Karpas-422 (cell line): ENCODE measurements at regions not wholly inside any gene's neighbourhood (a gene's known extent, or its start where the extent isn't known, plus 50 kb on each side); places are given as distances from the start of the nearest gene placed in this dataset.

Experiments used
- DNase-seq: peaks from one replicate; pipeline ENCODE4 v3.0.0-alpha.2; 2015
- H2AFZ ChIP-seq: fragments of 200-600 bp; sonication (generic); 2 replicates; pipeline ENCODE4 v1.6.1; 2014; ENCODE audit warnings: antibody characterized with exemption, low read length, mixed read lengths
- H3K27ac ChIP-seq: fragments of 200-600 bp; sonication (generic); 2 replicates; pipeline ENCODE4 v1.5.1; 2014; ENCODE audit warnings: mild to moderate bottlenecking, low read length, moderate library complexity
- H3K27me3 ChIP-seq: fragments of 200-600 bp; sonication (generic); 2 replicates; pipeline ENCODE4 v1.6.1; 2014; ENCODE audit warnings: low read length, mixed read lengths
- H3K36me3 ChIP-seq: fragments of 200-600 bp; sonication (generic); 2 replicates; pipeline ENCODE4 v1.6.1; 2014; ENCODE audit warnings: low read length, mixed read lengths; ENCODE audit not compliant: insufficient read depth
- H3K4me1 ChIP-seq: fragments of 200-600 bp; sonication (generic); 2 replicates; pipeline ENCODE4 v1.6.1; 2014; ENCODE audit warnings: mild to moderate bottlenecking, low read length, mixed read lengths
- H3K4me2 ChIP-seq: fragments of 200-600 bp; sonication (generic); 2 replicates; pipeline ENCODE4 v1.6.1; 2014; ENCODE audit warnings: low read length, low read depth, mild to moderate bottlenecking; ENCODE audit not compliant: poor library complexity, severe bottlenecking
- H3K4me3 ChIP-seq: fragments of 200-600 bp; sonication (generic); 2 replicates; pipeline ENCODE4 v1.5.1; 2014; ENCODE audit warnings: mild to moderate bottlenecking, antibody characterized with exemption, low read length, mixed read lengths
- H3K79me2 ChIP-seq: fragments of 200-600 bp; sonication (generic); 2 replicates; pipeline ENCODE4 v1.6.1; 2014; ENCODE audit warnings: mild to moderate bottlenecking, low read length, mixed read lengths
- H3K9ac ChIP-seq: fragments of 200-600 bp; sonication (generic); 2 replicates; pipeline ENCODE4 v1.6.0; 2014; ENCODE audit warnings: low read length
- H3K9me2 ChIP-seq: fragments of 200-600 bp; sonication (generic), shearing (Covaris generic); replicated peaks from 2 replicates; pipeline ENCODE4 v1.6.0; 2014; ENCODE audit warnings: mild to moderate bottlenecking, low read length, moderate library complexity; ENCODE audit not compliant: insufficient read depth
- H3K9me3 ChIP-seq: fragments of 300-700, 200-600 bp; sonication (generic); 2 replicates; pipeline ENCODE4 v1.6.1; 2014; ENCODE audit warnings: low read length, mixed read lengths
- H4K20me1 ChIP-seq: fragments of 200-600 bp; sonication (generic); 2 replicates; pipeline ENCODE4 v1.6.1; 2014; ENCODE audit warnings: mild to moderate bottlenecking, antibody characterized with exemption, low read length, low read depth; ENCODE audit not compliant: insufficient read depth

DNA sequence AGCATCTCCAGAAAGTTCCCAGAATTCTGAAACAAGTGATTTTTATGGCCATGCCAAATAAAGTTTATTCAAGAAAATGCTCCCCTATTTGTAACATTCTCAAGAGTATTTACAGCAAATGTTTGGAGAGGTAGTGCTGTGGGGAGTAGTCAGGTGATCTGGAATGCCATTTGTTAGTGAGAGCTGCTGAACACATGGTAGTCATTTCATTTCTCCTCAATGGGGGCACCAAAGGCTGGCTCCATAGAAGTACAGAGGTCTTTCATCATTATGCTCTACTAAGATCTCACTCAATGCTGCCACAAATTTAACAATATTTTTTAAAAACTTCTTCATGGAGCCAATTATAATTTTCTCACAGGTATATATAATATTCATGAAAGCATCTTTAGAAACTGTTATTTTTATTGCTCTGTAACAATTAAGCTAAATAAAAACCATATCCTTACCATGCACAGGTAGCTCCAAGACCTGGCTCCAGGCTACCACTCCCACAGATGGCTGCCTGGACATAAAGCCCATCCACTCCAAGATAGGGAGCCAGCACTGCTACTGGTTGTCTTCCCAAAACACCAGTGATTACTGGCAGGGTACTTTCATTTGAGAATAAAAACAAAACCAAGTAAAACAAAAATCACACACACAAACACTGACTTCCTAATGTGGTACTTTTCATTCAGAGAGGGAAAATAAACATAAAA is 200.8 kb downstream of the PLK2 start:
- H3K79me2 ChIP-seq: no peaks in the 10 kb centered on the region
- H3K9me2 ChIP-seq: no peaks in the 10 kb centered on the region
- no peaks in the 10 kb centered on the region for H3K4me1 ChIP-seq
- H3K9ac ChIP-seq: no peak overlapping the region
- H2AFZ ChIP-seq: no peak overlapping the region
- no peaks in the 10 kb centered on the region for H3K9me3 ChIP-seq
- H3K27me3 ChIP-seq: no peaks in the 10 kb centered on the region
- H3K36me3 ChIP-seq: no peaks in the 10 kb centered on the region
- DNase-seq: no peak
- no peak overlapping the region for H3K4me2 ChIP-seq
- H3K27ac ChIP-seq: no peak overlapping the region
- no peaks in the 10 kb centered on the region for H4K20me1 ChIP-seq
- no peak overlapping the region for H3K4me3 ChIP-seq

GRCh38 chr5:58255970-58256369 is 203.9 kb downstream of the PLK2 start:
- Histone ChIP-seq H2AFZ (no peak overlapping the region), H3K4me1 (no peaks in the 10 kb centered on the region), H3K79me2 (no peaks in the 10 kb centered on the region), H3K9me2 (no peaks in the 10 kb centered on the region), H3K27me3 (no peaks in the 10 kb centered on the region), H3K9ac (no peak overlapping the region), H3K27ac (no peak overlapping the region), H3K9me3 (no peaks in the 10 kb centered on the region), H4K20me1 (no peaks in the 10 kb centered on the region), H3K4me3 (no peak overlapping the region), H3K36me3 (no peaks in the 10 kb centered on the region), H3K4me2 (no peak overlapping the region)
- DNase-seq: no peak

- Histone ChIP-seq H3K4me3 (no peak overlapping the region), H3K79me2 (no peaks in the 10 kb centered on the region), H3K9me2 (no peaks in the 10 kb centered on the region), H3K9ac (no peak overlapping the region), H3K27ac (no peak overlapping the region), H2AFZ (no peak overlapping the region), H3K4me2 (no peak overlapping the region), H3K27me3 (no peaks in the 10 kb centered on the region), H3K4me1 (no peaks in the 10 kb centered on the region), H4K20me1 (no peaks in the 10 kb centered on the region), H3K9me3 (no peaks in the 10 kb centered on the region), H3K36me3 (no peaks in the 10 kb centered on the region)
- DNase-seq: no peak
Observed at GRCh38 chr5:58255386-58255785, 204.5 kb downstream of the PLK2 start.

- H3K9me3 ChIP-seq: no peaks in the 10 kb centered on the region
- no peak for DNase-seq
- no peak overlapping the region for H2AFZ ChIP-seq
- no peak overlapping the region for H3K27ac ChIP-seq
- H4K20me1 ChIP-seq: no peaks in the 10 kb centered on the region
- no peaks in the 10 kb centered on the region for H3K79me2 ChIP-seq
- no peaks in the 10 kb centered on the region for H3K9me2 ChIP-seq
- no peaks in the 10 kb centered on the region for H3K36me3 ChIP-seq
- H3K4me3 ChIP-seq: no peak overlapping the region
- no peaks in the 10 kb centered on the region for H3K4me1 ChIP-seq
- no peak overlapping the region for H3K9ac ChIP-seq
- H3K4me2 ChIP-seq: no peak overlapping the region
- no peaks in the 10 kb centered on the region for H3K27me3 ChIP-seq
Observed at GRCh38 chr5:58248221-58248620, 211.7 kb downstream of the PLK2 start.

- no peak for DNase-seq
- Histone ChIP-seq H3K9ac (no peak overlapping the region), H3K9me3 (no peaks in the 10 kb centered on the region), H2AFZ (no peak overlapping the region), H3K36me3 (no peaks in the 10 kb centered on the region), H4K20me1 (no peaks in the 10 kb centered on the region), H3K27me3 (no peaks in the 10 kb centered on the region), H3K4me1 (no peaks in the 10 kb centered on the region), H3K9me2 (no peaks in the 10 kb centered on the region), H3K79me2 (no peaks in the 10 kb centered on the region), H3K4me3 (no peak overlapping the region), H3K27ac (no peak overlapping the region), H3K4me2 (no peak overlapping the region)
Observed at GRCh38 chr5:58246461-58246944, 213.4 kb downstream of the PLK2 start.

DNA sequence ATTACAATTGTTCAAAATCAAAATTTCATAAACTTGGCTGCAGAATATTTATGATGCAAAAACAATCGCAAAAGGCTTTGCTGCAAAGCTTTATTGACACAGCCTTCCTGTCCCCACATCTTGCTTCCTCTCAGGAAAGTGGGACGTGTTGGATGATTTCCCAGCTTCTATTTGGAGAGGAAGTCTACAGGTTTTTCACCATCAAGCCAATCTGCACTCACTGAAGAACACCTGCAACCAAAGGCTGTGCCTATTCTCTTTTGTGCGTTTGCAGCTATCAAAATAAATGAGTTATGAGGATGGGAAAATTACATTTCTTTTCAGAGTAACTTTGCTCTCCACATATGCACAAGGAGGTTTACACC is 214.4 kb downstream of the PLK2 start:
- H2AFZ ChIP-seq: no peak overlapping the region
- H3K4me1 ChIP-seq: no peaks in the 10 kb centered on the region
- no peaks in the 10 kb centered on the region for H3K9me3 ChIP-seq
- H3K9ac ChIP-seq: no peak overlapping the region
- no peak for DNase-seq
- H3K4me3 ChIP-seq: no peak overlapping the region
- no peak overlapping the region for H3K27ac ChIP-seq
- no peaks in the 10 kb centered on the region for H3K27me3 ChIP-seq
- no peaks in the 10 kb centered on the region for H3K36me3 ChIP-seq
- no peaks in the 10 kb centered on the region for H3K79me2 ChIP-seq
- no peak overlapping the region for H3K4me2 ChIP-seq
- no peaks in the 10 kb centered on the region for H4K20me1 ChIP-seq
- no peaks in the 10 kb centered on the region for H3K9me2 ChIP-seq

- Histone ChIP-seq H3K4me1 (no peaks in the 10 kb centered on the region), H3K9me3 (no peaks in the 10 kb centered on the region), H3K27ac (no peak overlapping the region), H3K27me3 (no peaks in the 10 kb centered on the region), H3K4me3 (no peak overlapping the region), H3K9me2 (no peaks in the 10 kb centered on the region), H3K4me2 (no peak overlapping the region), H2AFZ (no peak overlapping the region), H4K20me1 (no peaks in the 10 kb centered on the region), H3K9ac (no peak overlapping the region), H3K36me3 (no peaks in the 10 kb centered on the region), H3K79me2 (no peaks in the 10 kb centered on the region)
- DNase-seq: no peak
Observed at GRCh38 chr5:58244819-58245475, 214.9 kb downstream of the PLK2 start.

DNA sequence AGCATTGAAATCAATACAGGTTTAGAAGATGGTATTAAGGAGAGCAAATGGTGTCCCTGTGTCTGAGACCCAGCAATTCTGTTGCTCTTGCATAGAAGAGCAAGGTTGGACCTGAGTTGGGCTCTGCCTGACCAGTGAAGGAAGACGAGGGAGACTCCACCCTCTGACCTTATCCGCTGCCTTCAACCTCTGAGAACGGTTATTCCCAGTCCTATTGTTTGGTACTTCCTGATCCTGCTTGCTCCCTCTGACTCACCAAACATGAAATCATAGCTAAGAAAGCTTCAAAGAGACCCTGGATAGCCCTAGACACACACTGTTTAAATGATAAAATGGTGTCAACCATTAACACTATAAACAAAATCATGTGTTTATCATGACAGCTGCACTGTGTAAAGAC is 218.5 kb downstream of the PLK2 start:
- Histone ChIP-seq H3K4me1 (no peaks in the 10 kb centered on the region), H3K27ac (no peak overlapping the region), H3K9me2 (no peaks in the 10 kb centered on the region), H3K4me3 (no peak overlapping the region), H3K9me3 (no peaks in the 10 kb centered on the region), H3K9ac (no peak overlapping the region), H2AFZ (no peak overlapping the region), H4K20me1 (no peaks in the 10 kb centered on the region), H3K36me3 (no peaks in the 10 kb centered on the region), H3K27me3 (no peaks in the 10 kb centered on the region), H3K79me2 (no peaks in the 10 kb centered on the region), H3K4me2 (no peak overlapping the region)
- no peak for DNase-seq
